Right lung (tissue), 2 donors: ENCODE measurements at regions not wholly inside any gene's neighbourhood (a gene's known extent, or its start where the extent isn't known, plus 50 kb on each side); places are given as distances from the start of the nearest gene placed in this dataset.
"Not testable (repeated sequence)": the region's sequence is repeated elsewhere in the genome, so short reads cannot be mapped to it uniquely, and the experiment has no call there.

Source experiments
- DNase-seq, 2 donors: peaks; one replicate each; pipeline ENCODE4 v3.0.0-alpha.2; 2013

GRCh38 chr20:55415567-55416142, 589.7 kb downstream of the CBLN4 start:
- no peak for DNase-seq

- DNase-seq: not testable (repeated sequence)
Observed at GRCh38 chr20:55412508-55412907, 592.8 kb downstream of the CBLN4 start.

- DNase-seq: peak; percentile 27 to 53
Observed at GRCh38 chr20:55406891-55407290, 598.4 kb downstream of the CBLN4 start.

GRCh38 chr20:55394592-55394991, 610.7 kb downstream of the CBLN4 start:
- DNase-seq: no peak

- DNase-seq: no peak
Observed at GRCh38 chr20:55390791-55391190, 614.5 kb downstream of the CBLN4 start.

- DNase-seq: no peak
Observed at GRCh38 chr20:55386686-55387085, 618.6 kb downstream of the CBLN4 start.

- no peak for DNase-seq
Observed at GRCh38 chr20:55375920-55376319, 629.4 kb downstream of the CBLN4 start.

- DNase-seq: no peak
Observed at GRCh38 chr20:55365745-55366144, 639.6 kb downstream of the CBLN4 start.

GRCh38 chr20:55360895-55361294, 644.4 kb downstream of the CBLN4 start:
- DNase-seq: no peak

GRCh38 chr20:55354720-55355119, 650.6 kb downstream of the CBLN4 start:
- DNase-seq: peak; percentile 11 to 25

- no peak for DNase-seq
Observed at GRCh38 chr20:55353206-55353605, 652.1 kb downstream of the CBLN4 start.

- no peak for DNase-seq
Observed at GRCh38 chr20:55348223-55348622, 657.1 kb downstream of the CBLN4 start.

- no peak for DNase-seq
Observed at GRCh38 chr20:55342822-55343221, 662.5 kb downstream of the CBLN4 start.

GRCh38 chr20:55333798-55334197, 671.5 kb downstream of the CBLN4 start:
- no peak for DNase-seq

GRCh38 chr20:55329108-55329507, 676.2 kb downstream of the CBLN4 start:
- no peak for DNase-seq

GRCh38 chr20:55322745-55323144, 682.6 kb downstream of the CBLN4 start:
- no peak for DNase-seq

- DNase-seq: no peak
Observed at GRCh38 chr20:55316753-55317152, 688.6 kb downstream of the CBLN4 start.

- not testable (repeated sequence) for DNase-seq
Observed at GRCh38 chr20:55310844-55311243, 694.5 kb downstream of the CBLN4 start.

GRCh38 chr20:55291261-55291660, 714.1 kb downstream of the CBLN4 start:
- no peak for DNase-seq

GRCh38 chr20:55283889-55284288, 721.4 kb downstream of the CBLN4 start:
- DNase-seq: peak; percentile 21 to 25

GRCh38 chr20:55273149-55273548, 732.2 kb downstream of the CBLN4 start:
- no peak for DNase-seq

- no peak for DNase-seq
Observed at GRCh38 chr20:55271371-55271770, 733.9 kb downstream of the CBLN4 start.

- no peak for DNase-seq
Observed at GRCh38 chr20:55269913-55270312, 735.4 kb downstream of the CBLN4 start.

GRCh38 chr20:55266361-55266760, 739.0 kb downstream of the CBLN4 start:
- DNase-seq: no peak
